SK-N-SH (cell line): ENCODE measurements at regions not wholly inside any gene's neighbourhood (a gene's known extent, or its start where the extent isn't known, plus 50 kb on each side); places are given as distances from the start of the nearest gene placed in this dataset.

ENCODE experiments used
- CTCF ChIA-PET: fragments of 300-600, 350-600 bp; formaldehyde crosslinking; extraction: SDS; loops from one replicate; lab custom pipeline; 2021; lab: Yijun Ruan, JAX
- POLR2A ChIA-PET: fragments of 350-600 bp; sonication (Branson Sonifier 250); formaldehyde crosslinking; extraction: SDS; loops from one replicate; lab custom pipeline; 2020; ENCODE audit warnings: antibody characterized with exemption, inconsistent platforms; lab: Yijun Ruan, JAX
- DNase-seq: peaks from one replicate; pipeline ENCODE4 v3.0.0; 2012
- H2AFZ ChIP-seq: fragments of 200-600 bp; sonication (generic); 2 replicates; pipeline ENCODE4 v1.8.1; 2016; ENCODE audit warnings: antibody characterized with exemption, mild to moderate bottlenecking, low read depth
- H3F3A ChIP-seq: fragments of 200-600 bp; sonication (generic); replicated peaks from 2 replicates; pipeline ENCODE3; 2016; ENCODE audit warnings: antibody characterized with exemption, mild to moderate bottlenecking; ENCODE audit not compliant: insufficient read depth
- H3K27ac ChIP-seq, 2 experiments: fragments of 200-500 bp in 1 of 2; fragments of 200-600 bp in 1 of 2; sonication (Bioruptor generic) in 1 of 2; sonication (generic), shearing (Covaris generic) in 1 of 2; 2 replicates each; pipeline versions ENCODE4 v1.5.1 to v1.6.1; 2014 to 2016; ENCODE audit warnings: low read depth in 2 of 2, inconsistent platforms in 1 of 2, low read length in 1 of 2, mild to moderate bottlenecking in 1 of 2, mixed read lengths in 1 of 2
- H3K27me3 ChIP-seq: fragments of 200-600 bp; sonication (generic), shearing (Covaris generic); 2 replicates; pipeline ENCODE4 v1.6.1; 2016; ENCODE audit warnings: mixed run types; ENCODE audit not compliant: insufficient read depth
- H3K36me3 ChIP-seq, 2 experiments: fragments of 200-500 bp in 1 of 2; fragments of 200-600 bp in 1 of 2; sonication (Bioruptor generic) in 1 of 2; sonication (generic) in 1 of 2; replicated peaks in 1 of 2; 2 replicates each; pipeline versions ENCODE3 to v1.5.1; 2014 to 2016; ENCODE audit warnings: low read length in 1 of 2, mild to moderate bottlenecking in 1 of 2; ENCODE audit not compliant: insufficient read depth in 2 of 2, control insufficient read depth in 1 of 2
- H3K4me1 ChIP-seq, 2 experiments: fragments of 200-500 bp in 1 of 2; fragments of 200-600 bp in 1 of 2; sonication (Bioruptor generic) in 1 of 2; sonication (generic), shearing (Covaris generic) in 1 of 2; 2 replicates each; pipeline versions ENCODE4 v1.5.1 to v1.6.1; 2014 to 2016; ENCODE audit warnings: low read depth in 1 of 2, low read length in 1 of 2, mixed run types in 1 of 2; ENCODE audit not compliant: insufficient read depth in 2 of 2, control insufficient read depth in 1 of 2
- H3K4me2 ChIP-seq: fragments of 200-600 bp; sonication (generic), shearing (Covaris generic); 2 replicates; pipeline ENCODE4 v1.6.1; 2017; ENCODE audit warnings: mixed run types
- H3K4me3 ChIP-seq, 2 experiments: fragments of 200-500 bp in 1 of 2; fragments of 200-600 bp in 1 of 2; sonication (Bioruptor generic) in 1 of 2; sonication (generic), shearing (Covaris generic) in 1 of 2; 2 replicates each; pipeline versions ENCODE4 v1.5.1 to v1.8.1; 2014 to 2016; ENCODE audit warnings: low read depth in 2 of 2, inconsistent platforms in 1 of 2, low read length in 1 of 2, mild to moderate bottlenecking in 1 of 2, mixed read lengths in 1 of 2, moderate library complexity in 1 of 2
- H3K79me2 ChIP-seq: fragments of 200-600 bp; sonication (generic); 2 replicates; pipeline ENCODE4 v1.8.1; 2017; ENCODE audit warnings: mild to moderate bottlenecking; ENCODE audit not compliant: insufficient read depth
- H3K9ac ChIP-seq: fragments of 200-600 bp; sonication (generic); 2 replicates; pipeline ENCODE4 v1.6.1; 2017; ENCODE audit warnings: mixed run types
- H3K9me2 ChIP-seq: fragments of 200-600 bp; sonication (generic); 2 replicates; pipeline ENCODE4 v1.6.1; 2017; ENCODE audit warnings: mixed run types
- H3K9me3 ChIP-seq: fragments of 200-600 bp; sonication (generic); 2 replicates; pipeline ENCODE4 v1.6.1; 2017; ENCODE audit warnings: mixed run types, mild to moderate bottlenecking, moderate library complexity
- H4K20me1 ChIP-seq: fragments of 200-600 bp; sonication (generic); 2 replicates; pipeline ENCODE4 v1.6.1; 2017; ENCODE audit warnings: mild to moderate bottlenecking, mixed run types; ENCODE audit not compliant: insufficient read depth
- CHD2 ChIP-seq: fragments of 150-350 bp; IDR thresholded peaks from 2 replicates; pipeline ENCODE4 v1.6.1; 2018; ENCODE audit warnings: low read length; ENCODE audit not compliant: partially characterized antibody
- CTCF ChIP-seq: fragments of 200-600 bp; sonication (generic); IDR thresholded peaks from 2 replicates; pipeline ENCODE4 v1.6.1; 2017; ENCODE audit warnings: antibody characterized with exemption, mild to moderate bottlenecking, moderate library complexity
- ELF1 ChIP-seq: IDR thresholded peaks from 2 replicates; pipeline ENCODE4 v1.4.0; 2012
- EP300 ChIP-seq, 2 experiments: IDR thresholded peaks; 2 replicates each; pipeline versions ENCODE4 v1.4.0 to v1.6.1; 2012; ENCODE audit warnings: borderline replicate concordance in 1 of 2, low read depth in 1 of 2, low read length in 1 of 2
- FOSL2 ChIP-seq: IDR thresholded peaks from 2 replicates; pipeline ENCODE4 v1.4.0; 2012; ENCODE audit warnings: low read depth, mild to moderate bottlenecking, moderate library complexity, borderline replicate concordance
- FOXJ3 ChIP-seq: sonication (generic); formaldehyde crosslinking; IDR thresholded peaks from 2 replicates; pipeline ENCODE4 v1.5.1; 2020; ENCODE audit warnings: mild to moderate bottlenecking, missing genetic modification reagents
- GABPA ChIP-seq: IDR thresholded peaks from 2 replicates; pipeline ENCODE4 v1.4.0; 2012; ENCODE audit warnings: low read depth, mild to moderate bottlenecking
- MAX ChIP-seq: IDR thresholded peaks from 2 replicates; pipeline ENCODE4 v1.4.0; 2012; ENCODE audit warnings: low read depth
- PBX3 ChIP-seq: IDR thresholded peaks from 2 replicates; pipeline ENCODE4; 2012
- POLR2AphosphoS5 ChIP-seq: IDR thresholded peaks from 2 replicates; pipeline ENCODE4 v1.6.1; 2012; ENCODE audit warnings: low read depth, low read length
- RAD21 ChIP-seq: IDR thresholded peaks from 2 replicates; pipeline ENCODE4 v1.6.1; 2012; ENCODE audit warnings: mild to moderate bottlenecking, low read length
- RCOR1 ChIP-seq: fragments of 150-350 bp; IDR thresholded peaks from 2 replicates; pipeline ENCODE4 v1.6.1; 2017; ENCODE audit warnings: antibody characterized with exemption, low read length
- TAF1 ChIP-seq: IDR thresholded peaks from 2 replicates; pipeline ENCODE4 v1.6.1; 2012; ENCODE audit warnings: low read depth, mild to moderate bottlenecking, low read length, moderate library complexity, borderline replicate concordance
- TCF12 ChIP-seq: IDR thresholded peaks from 2 replicates; pipeline ENCODE4 v1.4.0; 2012
- USF1 ChIP-seq: IDR thresholded peaks from 2 replicates; pipeline ENCODE4 v1.4.0; 2012; ENCODE audit warnings: low read depth, borderline replicate concordance
- YY1 ChIP-seq: IDR thresholded peaks from 2 replicates; pipeline ENCODE4 v1.4.0; 2012; ENCODE audit warnings: low read depth, mild to moderate bottlenecking
- ZBTB33 ChIP-seq: IDR thresholded peaks from 2 replicates; pipeline ENCODE4 v1.4.0; 2012; ENCODE audit warnings: low read depth, borderline replicate concordance
- WGBS: methylation state at CpG from one replicate; pipeline ENCODE4 v1.1.6; 2017; ENCODE audit warnings: low lambda C conversion rate; 5-methylcytosine and 5-hydroxymethylcytosine counted together

GRCh38 chr18:65975536-65975935 lies 224.7 kb downstream of the CDH7 start:
- H2AFZ ChIP-seq = no peak overlapping the region
- H3K27ac ChIP-seq = no peak overlapping the region
- H3K9ac ChIP-seq = no peak overlapping the region
- DNase-seq = no peak
- no peaks in the 10 kb centered on the region for H3K9me2 ChIP-seq
- H3K9me3 ChIP-seq = no peaks in the 10 kb centered on the region
- H3K4me3 ChIP-seq = no peak overlapping the region
- no peaks in the 10 kb centered on the region for H3K4me1 ChIP-seq
- POLR2A ChIA-PET = no interaction called here
- CTCF ChIA-PET = no interaction called here
- H3K79me2 ChIP-seq = no peaks in the 10 kb centered on the region
- H4K20me1 ChIP-seq = no peaks in the 10 kb centered on the region
- H3K36me3 ChIP-seq = no peaks in the 10 kb centered on the region
- WGBS = 14% methylated on average over 3 of the region's 3 CpGs
- H3F3A ChIP-seq = no peaks in the 10 kb centered on the region
- TF ChIP-seq RCOR1 (no peak), ZBTB33 (no peak), YY1 (no peak), CTCF (no peak), RAD21 (no peak), TAF1 (no peak), TCF12 (no peak), POLR2AphosphoS5 (no peak)
- H3K27me3 ChIP-seq = no peaks in the 10 kb centered on the region
- H3K4me2 ChIP-seq = no peak overlapping the region

- H3K9ac ChIP-seq = no peak overlapping the region
- POLR2A ChIA-PET = no interaction called here
- H3K9me2 ChIP-seq = no peaks in the 10 kb centered on the region
- H3K27me3 ChIP-seq = no peaks in the 10 kb centered on the region
- whole genome bisulfite sequencing = 37% methylated on average over 3 of the region's 3 CpGs
- H3K79me2 ChIP-seq = no peaks in the 10 kb centered on the region
- H2AFZ ChIP-seq = no peak overlapping the region
- CTCF ChIA-PET = no interaction called here
- H3F3A ChIP-seq = no peaks in the 10 kb centered on the region
- H3K4me2 ChIP-seq = no peak overlapping the region
- H3K9me3 ChIP-seq = no peaks in the 10 kb centered on the region
- H3K4me3 ChIP-seq = no peak overlapping the region
- no peaks in the 10 kb centered on the region for H3K4me1 ChIP-seq
- H3K36me3 ChIP-seq = no peaks in the 10 kb centered on the region
- TF ChIP-seq GABPA = no peak
- TF ChIP-seq MAX = no peak
- TF ChIP-seq EP300 (IDR thresholded peaks at IDR 0.05; ENCODE audit: borderline replicate concordance in 1 of 2, low read depth in 1 of 2, low read length in 1 of 2) = no peak
- TF ChIP-seq USF1 = no peak
- TF ChIP-seq ELF1 = no peak
- no peak for TF ChIP-seq FOXJ3 (CRISPR knock-in tag)
- TF ChIP-seq CHD2 = no peak
- TF ChIP-seq ZBTB33 = no peak
- no peak for TF ChIP-seq PBX3
- no peak for TF ChIP-seq FOSL2
- TF ChIP-seq TAF1 = no peak
- TF ChIP-seq, all 33 proteins: peak for 0
- no peak overlapping the region for H3K27ac ChIP-seq
- H4K20me1 ChIP-seq = no peaks in the 10 kb centered on the region
- no peak for DNase-seq
Observed at GRCh38 chr18:65974758-65975157, 223.9 kb downstream of the CDH7 start.
